ENCODE measurements at regions not wholly inside any gene's neighbourhood (a gene's known extent, or its start where the extent isn't known, plus 50 kb on each side); places are given as distances from the start of the nearest gene placed in this dataset.

GRCh38 chr6:86256615-86257187 lies 614.0 kb upstream of the SYNCRIP start:
- Histone ChIP-seq H3K4me3 (IDR thresholded peaks at IDR 0.05; ENCODE audit: insufficient read depth, low read depth, low read length) (no peak overlapping the region), H3K36me3 (ENCODE audit: insufficient read depth) (no peaks in the 10 kb centered on the region), H3K27me3 (ENCODE audit: insufficient read depth, low read depth) (no peaks in the 10 kb centered on the region), H3K9ac (no peak overlapping the region), H3K79me2 (ENCODE audit: insufficient read depth, low read depth) (no peaks in the 10 kb centered on the region), H3K4me1 (ENCODE audit: low read depth, poor library complexity, severe bottlenecking) (no peaks in the 10 kb centered on the region), H4K20me1 (ENCODE audit: insufficient read depth) (no peaks in the 10 kb centered on the region), H3K27ac (no peak overlapping the region), H3K4me2 (no peak overlapping the region), H2AFZ (ENCODE audit: low read depth) (no peak overlapping the region)
- TF ChIP-seq, protein P1, sequence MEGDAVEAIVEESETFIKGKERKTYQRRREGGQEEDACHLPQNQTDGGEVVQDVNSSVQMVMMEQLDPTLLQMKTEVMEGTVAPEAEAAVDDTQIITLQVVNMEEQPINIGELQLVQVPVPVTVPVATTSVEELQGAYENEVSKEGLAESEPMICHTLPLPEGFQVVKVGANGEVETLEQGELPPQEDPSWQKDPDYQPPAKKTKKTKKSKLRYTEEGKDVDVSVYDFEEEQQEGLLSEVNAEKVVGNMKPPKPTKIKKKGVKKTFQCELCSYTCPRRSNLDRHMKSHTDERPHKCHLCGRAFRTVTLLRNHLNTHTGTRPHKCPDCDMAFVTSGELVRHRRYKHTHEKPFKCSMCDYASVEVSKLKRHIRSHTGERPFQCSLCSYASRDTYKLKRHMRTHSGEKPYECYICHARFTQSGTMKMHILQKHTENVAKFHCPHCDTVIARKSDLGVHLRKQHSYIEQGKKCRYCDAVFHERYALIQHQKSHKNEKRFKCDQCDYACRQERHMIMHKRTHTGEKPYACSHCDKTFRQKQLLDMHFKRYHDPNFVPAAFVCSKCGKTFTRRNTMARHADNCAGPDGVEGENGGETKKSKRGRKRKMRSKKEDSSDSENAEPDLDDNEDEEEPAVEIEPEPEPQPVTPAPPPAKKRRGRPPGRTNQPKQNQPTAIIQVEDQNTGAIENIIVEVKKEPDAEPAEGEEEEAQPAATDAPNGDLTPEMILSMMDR (conservative IDR thresholded peaks at IDR 0.05; ENCODE audit: low read depth, low read length) = no peak

- Histone ChIP-seq H3K36me3 (ENCODE audit: insufficient read depth) (no peaks in the 10 kb centered on the region), H3K27ac (no peak overlapping the region), H3K79me2 (ENCODE audit: insufficient read depth, low read depth) (no peaks in the 10 kb centered on the region), H2AFZ (ENCODE audit: low read depth) (no peak overlapping the region), H4K20me1 (ENCODE audit: insufficient read depth) (no peaks in the 10 kb centered on the region), H3K27me3 (ENCODE audit: insufficient read depth, low read depth) (no peaks in the 10 kb centered on the region), H3K4me3 (IDR thresholded peaks at IDR 0.05; ENCODE audit: insufficient read depth, low read depth, low read length) (no peak overlapping the region), H3K4me1 (ENCODE audit: low read depth, poor library complexity, severe bottlenecking) (no peaks in the 10 kb centered on the region), H3K4me2 (no peak overlapping the region), H3K9ac (no peak overlapping the region)
- TF ChIP-seq, protein P1 (conservative IDR thresholded peaks at IDR 0.05; ENCODE audit: low read depth, low read length) = no peak
Measured at GRCh38 chr6:86255973-86256372, 613.3 kb upstream of the SYNCRIP start.

DNA sequence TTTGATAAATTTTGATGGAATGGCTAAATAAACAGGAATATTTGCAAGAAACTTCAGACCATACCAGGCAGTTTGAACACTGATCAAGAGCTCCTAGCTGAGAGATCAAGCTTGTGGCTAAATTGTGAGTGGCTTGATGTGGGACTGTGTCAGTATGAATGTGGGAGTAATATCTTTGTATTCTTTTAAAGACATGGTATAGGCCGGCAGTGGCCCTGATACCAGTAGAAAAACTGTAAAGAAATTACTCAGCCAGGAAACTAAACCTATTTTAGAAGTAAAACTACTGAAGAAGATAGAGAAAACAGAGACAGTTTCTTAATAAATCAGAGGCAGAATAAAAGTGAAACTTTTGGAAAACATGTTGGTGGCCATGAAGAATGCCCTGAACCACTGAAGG lies 608.4 kb upstream of the SYNCRIP start:
- Histone ChIP-seq H3K27me3 (ENCODE audit: insufficient read depth, low read depth) (no peaks in the 10 kb centered on the region), H3K4me1 (ENCODE audit: low read depth, poor library complexity, severe bottlenecking) (no peaks in the 10 kb centered on the region), H3K4me2 (no peak overlapping the region), H4K20me1 (ENCODE audit: insufficient read depth) (no peaks in the 10 kb centered on the region), H3K27ac (no peak overlapping the region), H2AFZ (ENCODE audit: low read depth) (no peak overlapping the region), H3K79me2 (ENCODE audit: insufficient read depth, low read depth) (no peaks in the 10 kb centered on the region), H3K4me3 (IDR thresholded peaks at IDR 0.05; ENCODE audit: insufficient read depth, low read depth, low read length) (no peak overlapping the region), H3K9ac (no peak overlapping the region), H3K36me3 (ENCODE audit: insufficient read depth) (no peaks in the 10 kb centered on the region)
- TF ChIP-seq, protein P1 (conservative IDR thresholded peaks at IDR 0.05; ENCODE audit: low read depth, low read length) = no peak

DNA sequence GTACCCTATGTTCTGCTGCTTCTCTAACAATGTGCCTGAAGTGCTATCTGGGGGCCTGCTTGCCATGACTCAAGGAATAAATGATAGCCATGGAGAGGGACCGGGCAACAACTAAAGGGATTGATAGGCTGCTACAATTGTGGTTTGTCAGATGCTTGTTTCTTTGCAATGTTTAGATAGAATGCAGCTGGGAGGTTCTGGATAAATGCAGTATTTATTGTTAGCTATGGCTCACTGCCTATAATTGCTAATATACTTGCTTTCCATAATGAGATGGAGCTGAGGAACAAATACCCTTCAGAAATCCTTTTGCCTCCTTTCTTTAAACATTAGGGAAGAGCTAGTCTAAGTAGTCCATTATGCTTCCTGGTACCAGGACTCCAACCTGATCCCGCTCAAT lies 575.2 kb upstream of the SYNCRIP start:
- H3K4me2 ChIP-seq = no peak overlapping the region
- no peak overlapping the region for H3K9ac ChIP-seq
- no peak overlapping the region for H3K4me3 ChIP-seq (IDR thresholded peaks at IDR 0.05; ENCODE audit: insufficient read depth, low read depth, low read length)
- no peaks in the 10 kb centered on the region for H3K27me3 ChIP-seq (ENCODE audit: insufficient read depth, low read depth)
- no peaks in the 10 kb centered on the region for H3K36me3 ChIP-seq (ENCODE audit: insufficient read depth)
- no peaks in the 10 kb centered on the region for H4K20me1 ChIP-seq (ENCODE audit: insufficient read depth)
- no peaks in the 10 kb centered on the region for H3K79me2 ChIP-seq (ENCODE audit: insufficient read depth, low read depth)
- no peak overlapping the region for H2AFZ ChIP-seq (ENCODE audit: low read depth)
- no peak overlapping the region for H3K27ac ChIP-seq
- no peaks in the 10 kb centered on the region for H3K4me1 ChIP-seq (ENCODE audit: low read depth, poor library complexity, severe bottlenecking)
- TF ChIP-seq, protein P1 (conservative IDR thresholded peaks at IDR 0.05; ENCODE audit: low read depth, low read length) = no peak

Measured in KMS-11 (cell line).